Neutrophil (primary cell): ENCODE measurements at regions not wholly inside any gene's neighbourhood (a gene's known extent, or its start where the extent isn't known, plus 50 kb on each side); places are given as distances from the start of the nearest gene placed in this dataset.

Source experiments
- H3K27ac ChIP-seq: fragments of 200-600 bp; sonication (generic); 2 replicates; pipeline ENCODE4 v1.5.1; 2016; ENCODE audit warnings: mild to moderate bottlenecking, moderate library complexity
- H3K27me3 ChIP-seq: fragments of 200-600 bp; sonication (generic); 2 replicates; pipeline ENCODE4 v1.6.0; 2016; ENCODE audit warnings: mild to moderate bottlenecking
- H3K36me3 ChIP-seq: fragments of 200-600 bp; sonication (generic); 2 replicates; pipeline ENCODE4 v1.5.1; 2017
- H3K4me1 ChIP-seq, 2 experiments: fragments of 200-600 bp in 1 of 2; sonication (generic) in 1 of 2; 1 replicate in 1 of 2; 2 replicates in 1 of 2; pipeline versions ENCODE4 v1.5.1 to v1.6.1; 2013 to 2016; ENCODE audit warnings: low read depth in 1 of 2, low read length in 1 of 2, mild to moderate bottlenecking in 1 of 2, moderate library complexity in 1 of 2; ENCODE audit not compliant: control insufficient read depth in 1 of 2, insufficient read depth in 1 of 2
- H3K4me3 ChIP-seq, 2 experiments: fragments of 200-600 bp in 1 of 2; sonication (generic) in 1 of 2; 1 replicate in 1 of 2; 2 replicates in 1 of 2; pipeline ENCODE4 v1.5.1; 2013 to 2016; ENCODE audit warnings: low read depth in 1 of 2, low read length in 1 of 2, mild to moderate bottlenecking in 1 of 2, moderate library complexity in 1 of 2
- H3K9me3 ChIP-seq: fragments of 200-600 bp; sonication (generic); 2 replicates; pipeline ENCODE4 v1.5.1; 2016
- TF ChIP-seq, protein P1 (sequence below): fragments of 200-600 bp; sonication (generic); IDR thresholded peaks from 2 replicates; pipeline ENCODE4 v1.5.1; 2016; ENCODE audit warnings: antibody characterized with exemption

DNA sequence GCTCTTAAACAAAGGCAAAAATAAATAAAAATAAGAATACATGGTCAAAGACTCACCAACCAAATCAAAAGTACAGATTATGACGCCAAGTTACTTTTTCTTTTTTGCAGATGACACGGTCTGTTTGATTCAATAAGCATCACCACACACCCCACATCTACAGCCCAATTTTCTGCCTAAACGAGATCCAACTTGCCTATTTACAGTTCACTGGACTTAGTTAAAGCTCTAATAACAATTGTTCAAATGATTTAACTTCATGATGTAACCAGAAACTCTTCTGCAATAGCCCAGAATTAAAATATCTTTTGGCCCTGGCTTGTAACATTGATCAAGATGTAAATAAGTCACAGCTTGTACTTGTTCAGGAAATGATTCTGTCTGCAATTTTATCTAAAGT, 590.3 kb upstream of the C9orf72 start:
- Histone ChIP-seq H3K27ac (no peak overlapping the region), H3K4me3 (no peak overlapping the region), H3K27me3 (no peaks in the 10 kb centered on the region), H3K36me3 (no peaks in the 10 kb centered on the region), H3K9me3 (peaks cover 5% of the 10 kb centered on the region), H3K4me1 (no peaks in the 10 kb centered on the region)
- TF ChIP-seq, protein P1, sequence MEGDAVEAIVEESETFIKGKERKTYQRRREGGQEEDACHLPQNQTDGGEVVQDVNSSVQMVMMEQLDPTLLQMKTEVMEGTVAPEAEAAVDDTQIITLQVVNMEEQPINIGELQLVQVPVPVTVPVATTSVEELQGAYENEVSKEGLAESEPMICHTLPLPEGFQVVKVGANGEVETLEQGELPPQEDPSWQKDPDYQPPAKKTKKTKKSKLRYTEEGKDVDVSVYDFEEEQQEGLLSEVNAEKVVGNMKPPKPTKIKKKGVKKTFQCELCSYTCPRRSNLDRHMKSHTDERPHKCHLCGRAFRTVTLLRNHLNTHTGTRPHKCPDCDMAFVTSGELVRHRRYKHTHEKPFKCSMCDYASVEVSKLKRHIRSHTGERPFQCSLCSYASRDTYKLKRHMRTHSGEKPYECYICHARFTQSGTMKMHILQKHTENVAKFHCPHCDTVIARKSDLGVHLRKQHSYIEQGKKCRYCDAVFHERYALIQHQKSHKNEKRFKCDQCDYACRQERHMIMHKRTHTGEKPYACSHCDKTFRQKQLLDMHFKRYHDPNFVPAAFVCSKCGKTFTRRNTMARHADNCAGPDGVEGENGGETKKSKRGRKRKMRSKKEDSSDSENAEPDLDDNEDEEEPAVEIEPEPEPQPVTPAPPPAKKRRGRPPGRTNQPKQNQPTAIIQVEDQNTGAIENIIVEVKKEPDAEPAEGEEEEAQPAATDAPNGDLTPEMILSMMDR: no peak

DNA sequence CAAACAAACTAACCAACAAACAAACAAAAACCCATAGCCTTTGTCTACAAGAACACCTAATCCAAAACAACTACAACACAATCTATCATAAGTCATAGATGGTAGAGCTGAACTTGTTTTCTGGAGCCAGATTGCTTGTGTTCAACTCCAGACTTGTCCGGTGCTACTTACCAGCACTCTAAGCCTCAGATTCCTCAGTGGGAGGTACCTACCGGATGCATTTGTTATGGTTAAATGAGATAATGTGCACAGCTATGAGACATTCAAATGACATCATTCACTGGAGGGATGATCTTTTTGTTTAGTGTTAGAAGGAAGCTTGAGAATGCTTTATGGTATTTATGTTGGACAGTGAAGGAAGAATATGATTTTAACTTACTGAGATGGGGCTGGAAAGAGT, 592.9 kb upstream of the C9orf72 start:
- Histone ChIP-seq H3K27ac (no peak overlapping the region), H3K9me3 (peaks cover 6% of the 10 kb centered on the region), H3K4me1 (no peaks in the 10 kb centered on the region), H3K27me3 (no peaks in the 10 kb centered on the region), H3K4me3 (no peak overlapping the region), H3K36me3 (no peaks in the 10 kb centered on the region)
- TF ChIP-seq, protein P1: no peak

DNA sequence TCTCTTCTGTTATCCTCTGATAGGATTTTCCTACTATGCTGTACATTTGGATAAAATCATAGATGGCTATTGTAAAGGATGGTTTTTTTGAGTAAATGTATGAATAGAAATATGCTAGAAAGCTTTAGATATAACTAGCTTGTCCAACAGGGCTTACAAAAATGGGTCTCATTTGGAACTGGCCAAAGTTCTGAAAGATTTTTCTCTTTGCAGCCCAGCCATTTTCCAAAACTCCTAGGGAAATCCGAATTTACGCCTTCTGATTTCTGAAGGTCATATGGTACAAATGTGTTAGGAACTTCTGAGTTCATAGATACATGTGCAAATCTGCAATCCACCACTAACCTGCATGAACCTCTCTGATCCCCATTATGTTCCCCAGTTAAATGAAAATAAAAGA, 603.9 kb upstream of the C9orf72 start:
- no peaks in the 10 kb centered on the region for H3K27me3 ChIP-seq
- no peak overlapping the region for H3K4me3 ChIP-seq
- no peaks in the 10 kb centered on the region for H3K4me1 ChIP-seq
- TF ChIP-seq, protein P1: no peak
- H3K9me3 ChIP-seq: no peaks in the 10 kb centered on the region
- H3K27ac ChIP-seq: no peak overlapping the region
- no peaks in the 10 kb centered on the region for H3K36me3 ChIP-seq

DNA sequence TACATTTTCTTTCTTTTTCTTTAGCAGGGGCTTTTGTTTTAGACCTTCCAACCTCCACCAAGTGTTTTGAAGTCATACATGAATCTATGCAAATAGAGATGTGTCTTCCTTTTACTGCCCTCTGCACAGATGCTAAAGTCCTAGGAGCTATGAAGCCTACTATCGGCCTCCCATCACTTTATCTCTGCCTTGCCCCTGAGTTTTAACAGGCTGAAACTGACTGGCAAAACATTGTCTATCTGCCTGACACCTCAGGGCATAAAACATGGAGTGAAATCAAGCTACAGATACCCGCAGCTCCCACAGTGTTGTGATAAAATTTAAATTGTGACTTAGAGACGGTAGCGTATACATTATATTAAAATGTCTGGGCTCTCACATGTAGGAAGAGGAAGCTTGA, 604.6 kb upstream of the C9orf72 start:
- no peaks in the 10 kb centered on the region for H3K36me3 ChIP-seq

DNA sequence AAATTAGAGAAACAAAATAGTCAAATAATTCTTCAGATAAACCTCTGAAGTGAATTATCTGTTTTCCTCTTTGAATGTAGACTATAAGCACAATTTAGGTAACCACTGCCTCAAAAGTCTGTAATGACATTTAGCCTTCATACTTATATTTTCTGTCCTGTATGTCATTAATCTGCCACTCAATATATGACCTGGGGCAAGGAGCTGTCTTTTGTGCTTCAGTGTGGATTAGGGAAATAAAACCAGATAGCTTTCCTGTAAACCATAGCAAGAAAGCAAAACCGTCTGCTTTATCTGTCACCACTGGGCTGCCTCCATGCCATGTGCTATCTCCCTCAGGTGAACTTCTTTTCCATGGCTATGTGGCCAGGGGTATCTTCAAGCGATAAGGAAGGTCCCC, 606.6 kb upstream of the C9orf72 start:
- H3K4me1 ChIP-seq: no peaks in the 10 kb centered on the region
- H3K9me3 ChIP-seq: no peaks in the 10 kb centered on the region
- H3K4me3 ChIP-seq: no peak overlapping the region
- H3K27me3 ChIP-seq: no peaks in the 10 kb centered on the region
- no peaks in the 10 kb centered on the region for H3K36me3 ChIP-seq
- no peak overlapping the region for H3K27ac ChIP-seq
- TF ChIP-seq, protein P1: no peak

More for the DNA sequence above, 604.6 kb upstream of the C9orf72 start:
- Histone ChIP-seq H3K27me3 (no peaks in the 10 kb centered on the region), H3K4me3 (no peak overlapping the region), H3K27ac (no peak overlapping the region), H3K9me3 (no peaks in the 10 kb centered on the region), H3K4me1 (no peaks in the 10 kb centered on the region)
- TF ChIP-seq, protein P1: no peak

DNA sequence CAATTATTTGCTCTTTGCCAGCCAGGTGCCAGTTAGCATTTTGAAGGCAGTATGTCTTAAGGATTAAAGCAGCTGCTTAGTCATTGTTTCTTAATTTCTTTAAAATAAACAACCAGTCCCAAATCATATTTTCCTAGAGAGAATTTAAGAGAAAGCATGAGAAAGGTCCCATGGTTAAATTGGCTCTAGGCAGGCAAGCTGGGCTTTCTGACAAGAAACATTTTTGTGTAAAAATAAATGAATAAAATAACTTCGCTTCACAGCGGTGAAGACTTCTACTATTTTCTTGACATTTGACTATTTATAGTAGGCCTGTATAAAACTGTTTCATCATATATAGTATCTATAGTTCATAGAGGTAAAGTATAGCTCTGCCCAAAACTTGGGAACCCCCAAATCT, 617.7 kb upstream of the C9orf72 start:
- H3K4me3 ChIP-seq: no peak overlapping the region
- no peaks in the 10 kb centered on the region for H3K4me1 ChIP-seq
- no peaks in the 10 kb centered on the region for H3K36me3 ChIP-seq
- peaks cover 11% of the 10 kb centered on the region for H3K9me3 ChIP-seq
- H3K27me3 ChIP-seq: no peaks in the 10 kb centered on the region
- TF ChIP-seq, protein P1: no peak
- no peak overlapping the region for H3K27ac ChIP-seq
